ENCODE measurements at regions not wholly inside any gene's neighbourhood (a gene's known extent, or its start where the extent isn't known, plus 50 kb on each side); places are given as distances from the start of the nearest gene placed in this dataset.
A peak's percentile ranks its signal among the peaks of the same experiment; 100 is the strongest.
"Not testable (repeated sequence)": the region's sequence is repeated elsewhere in the genome, so short reads cannot be mapped to it uniquely, and the experiment has no call there.

DNA sequence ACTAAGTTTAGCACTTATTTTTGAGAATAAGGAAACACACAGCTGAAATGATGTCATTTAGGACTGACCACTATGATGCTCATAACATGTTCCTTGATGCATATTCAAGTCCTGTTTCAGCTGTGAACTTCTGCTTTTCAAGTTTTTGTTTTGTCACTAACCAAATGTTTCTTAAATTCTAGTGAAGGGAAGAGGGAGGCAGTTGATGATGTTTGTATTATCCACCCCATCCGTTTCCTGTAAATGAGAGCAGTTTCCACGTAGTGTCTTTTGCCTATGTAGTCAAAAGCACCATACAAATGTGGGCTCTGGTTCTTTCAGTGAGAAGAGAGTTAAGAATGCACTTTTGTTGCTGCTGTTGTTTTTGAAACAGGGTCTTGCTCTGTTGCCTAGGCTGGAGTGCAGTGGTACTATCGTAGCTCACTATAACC, 491.8 kb downstream of the PCNX1 start:
- no peak for DNase-seq

DNA sequence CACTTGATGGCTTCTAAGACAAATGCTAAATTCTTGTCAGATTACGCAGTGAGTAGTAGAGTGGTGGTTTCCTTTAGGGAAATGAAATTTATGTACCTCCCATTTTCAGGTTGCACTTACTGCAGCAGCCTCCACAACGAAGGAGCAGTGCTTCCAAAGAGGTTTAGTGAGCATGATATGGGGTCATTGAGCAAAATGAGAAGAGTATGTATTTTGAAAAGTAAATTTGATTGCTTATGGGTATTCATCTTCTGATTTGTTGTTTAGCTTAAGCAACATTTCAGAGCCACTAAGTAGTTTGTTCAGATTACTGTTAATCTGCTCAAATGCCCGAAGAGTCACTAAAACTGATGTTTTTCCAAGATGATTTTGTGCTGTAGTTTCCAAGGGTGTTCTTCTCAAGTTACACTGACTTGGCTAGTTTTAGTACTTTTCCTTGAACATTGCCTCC, 493.6 kb downstream of the PCNX1 start:
- DNase-seq, result no peak

- not testable (repeated sequence) for DNase-seq
Measured at GRCh38 chr14:71402415-71402814, 495.2 kb downstream of the PCNX1 start.

GRCh38 chr14:71403656-71404055, 496.4 kb downstream of the PCNX1 start:
- peak in 1 of 2 experiments; percentile 0 for DNase-seq

DNA sequence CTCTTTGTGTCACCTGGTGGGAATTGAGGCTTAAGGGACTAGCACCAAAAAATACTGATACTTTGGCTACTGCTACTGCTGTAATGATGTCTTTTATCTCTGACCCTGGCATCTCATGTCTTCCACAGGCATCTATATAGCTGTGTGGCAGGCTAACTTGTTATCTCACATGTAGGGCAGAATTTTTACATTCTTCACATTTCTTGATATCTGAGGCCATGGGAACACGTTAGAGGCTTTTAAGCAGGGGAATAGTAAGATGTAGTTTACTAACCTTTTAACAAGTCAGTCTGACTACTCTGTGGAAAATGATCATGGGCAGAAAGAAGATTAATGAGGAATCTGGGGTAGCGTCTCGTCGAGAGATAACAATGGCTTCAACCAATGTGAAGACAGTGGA, 498.4 kb downstream of the PCNX1 start:
- DNase-seq, result no peak

- DNase-seq, result no peak
Measured at GRCh38 chr14:71408362-71409030, 501.2 kb downstream of the PCNX1 start.

- DNase-seq, result no peak
Measured at GRCh38 chr14:71410578-71411284, 503.5 kb downstream of the PCNX1 start.

- DNase-seq, result no peak
Measured at GRCh38 chr14:71411285-71411595, 504.0 kb downstream of the PCNX1 start.

- no peak for DNase-seq
Measured at GRCh38 chr14:71411738-71412137, 504.5 kb downstream of the PCNX1 start.

- no peak for DNase-seq
Measured at GRCh38 chr14:71414631-71415403, 507.6 kb downstream of the PCNX1 start.

- DNase-seq, result no peak
Measured at GRCh38 chr14:71415404-71415690, 508.1 kb downstream of the PCNX1 start.

DNA sequence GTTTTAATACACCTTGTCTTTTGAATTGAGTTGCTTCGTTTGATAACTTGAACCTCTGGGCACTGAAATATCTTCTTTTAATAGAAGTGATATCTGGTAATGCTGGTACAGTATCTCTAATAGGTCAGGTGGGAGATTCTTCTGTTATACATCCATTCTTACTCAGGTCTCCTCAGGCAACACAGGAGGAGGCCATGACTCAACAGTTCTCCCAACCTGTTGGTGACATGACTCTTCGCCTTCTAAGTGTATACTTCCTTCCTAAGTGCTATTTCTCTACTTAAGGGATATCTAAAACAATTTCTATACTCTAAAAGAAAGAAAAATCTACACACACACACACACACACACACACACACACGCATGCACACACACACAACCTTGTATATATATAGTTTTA, 509.1 kb downstream of the PCNX1 start:
- DNase-seq, result no peak

GRCh38 chr14:71418532-71419245, 511.4 kb downstream of the PCNX1 start:
- no peak for DNase-seq

DNA sequence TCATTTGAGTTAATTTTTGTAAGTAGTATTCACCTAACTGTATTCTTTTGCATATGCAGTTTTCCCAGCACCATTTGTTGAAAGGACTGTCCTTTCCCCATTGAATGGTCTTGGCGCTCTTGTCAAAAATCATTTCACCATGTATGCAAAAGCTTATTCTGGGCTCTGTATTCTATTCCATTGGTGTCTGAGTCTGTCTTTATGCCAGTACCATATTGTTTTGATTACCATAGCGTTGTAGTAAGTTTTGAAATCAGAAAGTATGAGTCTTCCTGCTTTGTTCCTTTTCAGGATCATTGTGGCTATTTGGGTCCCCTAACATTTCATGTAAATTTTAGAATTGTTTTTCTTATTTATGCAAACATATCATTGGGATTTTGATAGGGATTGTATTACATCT, 508.7 kb upstream of the RGS6 start:
- no peak for DNase-seq

GRCh38 chr14:71424941-71425340, 507.3 kb upstream of the RGS6 start:
- DNase-seq, result no peak

DNA sequence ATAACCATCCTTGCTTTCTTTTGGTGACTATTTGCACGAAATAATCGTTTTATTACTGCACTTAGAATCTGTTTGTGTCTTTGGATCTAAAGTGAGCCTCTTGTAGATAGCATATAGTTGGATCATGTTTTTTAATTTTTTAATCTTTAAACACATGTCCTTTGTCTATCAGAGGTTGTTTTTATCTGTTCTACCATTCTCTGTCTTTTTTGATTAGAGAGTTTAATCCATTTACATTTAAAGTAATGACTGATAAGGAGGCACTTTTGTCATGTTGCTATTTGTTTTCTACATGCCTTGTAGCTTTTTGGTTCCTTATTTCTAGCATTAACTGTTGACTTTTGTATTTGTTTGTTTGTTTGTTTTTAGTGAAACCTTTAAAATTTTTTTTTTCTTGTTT, 506.2 kb upstream of the RGS6 start:
- DNase-seq, result no peak

GRCh38 chr14:71429902-71430301, 502.3 kb upstream of the RGS6 start:
- DNase-seq, result no peak

- DNase-seq, result no peak
Measured at GRCh38 chr14:71430321-71430677, 501.9 kb upstream of the RGS6 start.

GRCh38 chr14:71430678-71431376, 501.4 kb upstream of the RGS6 start:
- DNase-seq, result no peak

- no peak for DNase-seq
Measured at GRCh38 chr14:71432334-71433110, 499.7 kb upstream of the RGS6 start.

DNA sequence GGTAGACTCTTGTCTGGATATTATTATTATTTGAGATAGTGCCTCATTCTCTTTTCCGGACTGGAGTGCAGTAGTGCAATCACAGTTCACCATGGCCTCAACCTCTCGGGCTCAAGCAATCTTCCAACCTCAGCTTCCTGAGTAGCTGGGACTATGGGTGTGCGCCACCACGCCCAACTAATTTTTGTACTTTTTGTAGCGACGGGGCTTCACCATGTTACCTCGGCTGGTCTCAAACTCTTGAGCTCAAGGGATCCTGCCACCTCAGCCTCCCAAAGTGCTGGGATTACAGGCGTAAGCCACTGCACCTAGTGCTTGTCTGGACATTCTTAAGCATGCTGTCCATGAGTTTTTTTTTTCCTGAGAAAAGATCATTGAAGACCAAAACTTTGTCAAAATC, 498.9 kb upstream of the RGS6 start:
- DNase-seq, result no peak

DNA sequence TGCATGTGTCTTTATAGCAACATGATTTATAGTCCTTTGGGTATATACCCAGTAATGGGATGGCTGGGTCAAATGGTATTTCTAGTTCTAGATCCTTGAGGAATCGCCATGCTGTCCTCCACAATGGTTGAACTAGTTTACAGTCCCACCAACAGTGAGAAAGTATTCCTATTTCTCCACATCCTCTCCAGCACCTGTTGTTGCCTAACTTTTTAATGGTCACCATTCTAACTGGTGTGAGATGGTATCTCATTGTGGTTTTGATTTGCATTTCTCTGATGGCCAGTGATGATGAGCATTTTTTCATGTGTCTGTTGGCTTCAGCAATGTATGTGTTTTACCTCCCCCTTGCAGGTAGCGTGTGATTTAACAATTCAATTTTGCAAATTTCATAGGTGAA, 496.6 kb upstream of the RGS6 start:
- DNase-seq, result not testable (repeated sequence)

Measured in SHP77 (cell line).